Transverse colon (tissue), 4 donors: ENCODE measurements at regions not wholly inside any gene's neighbourhood (a gene's known extent, or its start where the extent isn't known, plus 50 kb on each side); places are given as distances from the start of the nearest gene placed in this dataset.

Experiments
- DNase-seq: peaks from one replicate; pipeline ENCODE4 v3.0.0-alpha.2; 2019
- H3K27ac ChIP-seq, 4 donors: fragments of 200-600 bp; sonication (generic); 2 replicates each; pipeline ENCODE4 v1.5.1; 2016 to 2018; ENCODE audit warnings: inconsistent platforms in 4 of 4
- H3K27me3 ChIP-seq: fragments of 200-600 bp; sonication (generic); 2 replicates; pipeline ENCODE4 v1.5.1; 2017; ENCODE audit warnings: inconsistent platforms
- H3K36me3 ChIP-seq, 4 donors: fragments of 200-600 bp; sonication (generic); 2 replicates each; pipeline ENCODE4 v1.5.1; 2017 to 2019; ENCODE audit warnings: inconsistent platforms in 4 of 4
- H3K4me1 ChIP-seq, 4 donors: fragments of 200-600 bp; sonication (generic); 2 replicates each; pipeline ENCODE4 v1.5.1; 2017 to 2020; ENCODE audit warnings: inconsistent platforms in 4 of 4
- H3K4me3 ChIP-seq, 4 donors: fragments of 200-600 bp; sonication (generic); 1 replicate in 1 of 4; 2 replicates in 3 of 4; pipeline versions ENCODE4 v1.5.1 to v1.6.1; 2017 to 2019; ENCODE audit warnings: inconsistent platforms in 4 of 4
- H3K9me3 ChIP-seq, 2 donors: fragments of 200-600 bp; sonication (generic); 2 replicates each; pipeline ENCODE4 v1.5.1; 2017 to 2019; ENCODE audit warnings: inconsistent platforms in 2 of 2
- EP300 ChIP-seq: sonication (generic); formaldehyde crosslinking; IDR thresholded peaks from one replicate; pipeline ENCODE4 v1.6.1; 2017; ENCODE audit warnings: antibody characterized with exemption, low read depth
- POLR2A ChIP-seq: fragments of 450-650 bp; IDR thresholded peaks from one replicate; pipeline ENCODE4 v1.6.1; 2016; ENCODE audit warnings: antibody characterized with exemption, mild to moderate bottlenecking, moderate library complexity
- POLR2AphosphoS5 ChIP-seq, 3 donors: sonication (generic); formaldehyde crosslinking; IDR thresholded peaks; one replicate each; pipeline ENCODE4 v1.6.1; 2016; ENCODE audit warnings: antibody characterized with exemption in 3 of 3
- WGBS, 2 donors: methylation state at CpG; one replicate each; pipeline ENCODE4 v1.1.5; 2018; ENCODE audit warnings: low coverage in 1 of 2; 5-methylcytosine and 5-hydroxymethylcytosine counted together
- in situ Hi-C, 4 donors: fragments of 200-750 bp; cut with MboI; loops; one replicate each; pipeline versions ENCODE4 v1.15.0 to v1.15.1; 2017; ENCODE audit warnings: low sequenced_read_pairs in 3 of 4, low pct_ligation_motif_present in 1 of 4, low pct_unique_long_range_greater_than_20kb in 1 of 4
- intact Hi-C: fragments of 100-400 bp; cut with DNase I; formaldehyde crosslinking; loops from one replicate; pipeline ENCODE4 v1.15.1; 2023; ENCODE audit warnings: low total_unique reads
- TF ChIP-seq, protein P1 (sequence below), 5 experiments: fragments of 200-600 bp in 3 of 5; fragments of 450-650 bp in 2 of 5; sonication (generic) in 3 of 5; IDR thresholded peaks; 1 replicate in 2 of 5; 2 replicates in 3 of 5; pipeline ENCODE4 v1.5.1; 2016 to 2017; ENCODE audit warnings: antibody characterized with exemption in 5 of 5, inconsistent platforms in 3 of 5, mild to moderate bottlenecking in 2 of 5, moderate library complexity in 1 of 5

GRCh38 chr7:17234398-17235031 lies 63.9 kb upstream of the AHR start:
- peak; percentile 14 for DNase-seq
- no peaks in the 10 kb centered on the region for H3K27me3 ChIP-seq
- H3K4me1 ChIP-seq: peaks cover 0 to 8% (median 0%) of the 10 kb centered on the region in 4 donors
- no peaks in the 10 kb centered on the region for H3K9me3 ChIP-seq
- 49 to 61% methylated on average over 10 of the region's 10 CpGs for WGBS, 2 donors
- TF ChIP-seq EP300: no peak
- peak in 1 of 3 donors; percentile 18 for TF ChIP-seq POLR2AphosphoS5 (IDR thresholded peaks at IDR 0.05)
- peak overlapping the region; percentile 38 to 62 (median 54) for H3K27ac ChIP-seq
- no peaks in the 10 kb centered on the region for H3K36me3 ChIP-seq
- intact Hi-C loops: no loop called here
- no peak overlapping the region for H3K4me3 ChIP-seq
- in situ Hi-C loops: no loop called here

- in situ Hi-C loops: no loop called here
- intact Hi-C loops: no loop called here
- TF ChIP-seq POLR2A (no peak), POLR2AphosphoS5 (IDR thresholded peaks at IDR 0.05) (no peak), EP300 (no peak)
- TF ChIP-seq, protein P1, sequence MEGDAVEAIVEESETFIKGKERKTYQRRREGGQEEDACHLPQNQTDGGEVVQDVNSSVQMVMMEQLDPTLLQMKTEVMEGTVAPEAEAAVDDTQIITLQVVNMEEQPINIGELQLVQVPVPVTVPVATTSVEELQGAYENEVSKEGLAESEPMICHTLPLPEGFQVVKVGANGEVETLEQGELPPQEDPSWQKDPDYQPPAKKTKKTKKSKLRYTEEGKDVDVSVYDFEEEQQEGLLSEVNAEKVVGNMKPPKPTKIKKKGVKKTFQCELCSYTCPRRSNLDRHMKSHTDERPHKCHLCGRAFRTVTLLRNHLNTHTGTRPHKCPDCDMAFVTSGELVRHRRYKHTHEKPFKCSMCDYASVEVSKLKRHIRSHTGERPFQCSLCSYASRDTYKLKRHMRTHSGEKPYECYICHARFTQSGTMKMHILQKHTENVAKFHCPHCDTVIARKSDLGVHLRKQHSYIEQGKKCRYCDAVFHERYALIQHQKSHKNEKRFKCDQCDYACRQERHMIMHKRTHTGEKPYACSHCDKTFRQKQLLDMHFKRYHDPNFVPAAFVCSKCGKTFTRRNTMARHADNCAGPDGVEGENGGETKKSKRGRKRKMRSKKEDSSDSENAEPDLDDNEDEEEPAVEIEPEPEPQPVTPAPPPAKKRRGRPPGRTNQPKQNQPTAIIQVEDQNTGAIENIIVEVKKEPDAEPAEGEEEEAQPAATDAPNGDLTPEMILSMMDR (IDR thresholded peaks at IDR 0.05): no peak
Measured at GRCh38 chr7:17236171-17236570, 62.3 kb upstream of the AHR start.

GRCh38 chr7:17236603-17237002 lies 61.8 kb upstream of the AHR start:
- no peaks in the 10 kb centered on the region for H3K36me3 ChIP-seq
- in situ Hi-C loops: no loop called here
- intact Hi-C loops: no loop called here
- H3K4me1 ChIP-seq: peaks cover 0 to 8% (median 0%) of the 10 kb centered on the region in 4 donors
- no peaks in the 10 kb centered on the region for H3K27me3 ChIP-seq
- no peak for DNase-seq
- TF ChIP-seq EP300 (no peak), POLR2A (no peak), POLR2AphosphoS5 (IDR thresholded peaks at IDR 0.05) (no peak)
- TF ChIP-seq, protein P1 (IDR thresholded peaks at IDR 0.05): no peak
- no peaks in the 10 kb centered on the region for H3K9me3 ChIP-seq
- H3K4me3 ChIP-seq: no peak overlapping the region
- no peak overlapping the region for H3K27ac ChIP-seq
- WGBS, 2 donors: 97 to 100% methylated on average over 1 of the region's 1 CpG

More at GRCh38 chr7:17236171-17236570, 62.3 kb upstream of the AHR start:
- peaks cover 0 to 8% (median 0%) of the 10 kb centered on the region in 4 donors for H3K4me1 ChIP-seq
- no peaks in the 10 kb centered on the region for H3K27me3 ChIP-seq
- no peak overlapping the region for H3K4me3 ChIP-seq
- no peak overlapping the region for H3K27ac ChIP-seq
- DNase-seq: no peak
- H3K36me3 ChIP-seq: no peaks in the 10 kb centered on the region
- 93 to 95% methylated on average over 5 of the region's 5 CpGs for WGBS, 2 donors
- H3K9me3 ChIP-seq: no peaks in the 10 kb centered on the region

DNA sequence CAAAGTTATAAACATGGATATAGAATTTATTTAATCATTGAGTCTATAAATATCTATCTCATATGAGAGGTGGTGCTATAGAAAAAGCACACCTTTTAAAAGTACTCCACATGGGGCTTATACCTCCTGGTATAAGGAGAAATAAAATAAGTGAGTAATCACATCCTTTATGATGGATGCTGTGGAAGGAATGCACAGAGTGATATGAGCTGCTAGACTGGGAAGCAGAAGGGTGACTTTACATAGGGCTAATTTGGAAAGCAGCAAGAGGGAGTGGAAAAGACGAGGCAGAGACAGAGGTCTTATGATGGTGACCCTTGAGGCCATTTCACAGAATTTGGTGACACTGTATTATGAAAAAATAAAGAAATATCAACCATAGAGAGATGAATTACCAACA lies 59.4 kb upstream of the AHR start:
- intact Hi-C loops: no loop called here
- Histone ChIP-seq H3K4me1 (peaks cover 0 to 8% (median 0%) of the 10 kb centered on the region in 4 donors), H3K36me3 (no peaks in the 10 kb centered on the region), H3K4me3 (no peak overlapping the region), H3K27ac (no peak overlapping the region), H3K27me3 (no peaks in the 10 kb centered on the region), H3K9me3 (no peaks in the 10 kb centered on the region)
- in situ Hi-C loops: no loop called here
- 79 to 97% methylated on average over 1 of the region's 1 CpG for WGBS, 2 donors
- no peak for TF ChIP-seq POLR2A
- TF ChIP-seq, protein P1 (IDR thresholded peaks at IDR 0.05): no peak
- TF ChIP-seq EP300: no peak
- no peak for TF ChIP-seq POLR2AphosphoS5 (IDR thresholded peaks at IDR 0.05)
- DNase-seq: no peak
